DND-41 (cell line): ENCODE measurements at regions not wholly inside any gene's neighbourhood (a gene's known extent, or its start where the extent isn't known, plus 50 kb on each side); places are given as distances from the start of the nearest gene placed in this dataset.

ENCODE experiments used
- CTCF ChIP-seq: IDR thresholded peaks from 2 replicates; pipeline ENCODE4 v1.5.1; 2012; ENCODE audit warnings: borderline replicate concordance, low read length, moderate library complexity, mild to moderate bottlenecking; ENCODE audit not compliant: poor library complexity, severe bottlenecking; ENCODE audit errors: extremely low read depth
- EZH2 ChIP-seq: IDR thresholded peaks from 3 replicates; pipeline ENCODE4 v1.6.1; 2012; ENCODE audit warnings: borderline replicate concordance, low read depth, mild to moderate bottlenecking, moderate library complexity, low read length, inconsistent platforms; ENCODE audit not compliant: severe bottlenecking

DNA sequence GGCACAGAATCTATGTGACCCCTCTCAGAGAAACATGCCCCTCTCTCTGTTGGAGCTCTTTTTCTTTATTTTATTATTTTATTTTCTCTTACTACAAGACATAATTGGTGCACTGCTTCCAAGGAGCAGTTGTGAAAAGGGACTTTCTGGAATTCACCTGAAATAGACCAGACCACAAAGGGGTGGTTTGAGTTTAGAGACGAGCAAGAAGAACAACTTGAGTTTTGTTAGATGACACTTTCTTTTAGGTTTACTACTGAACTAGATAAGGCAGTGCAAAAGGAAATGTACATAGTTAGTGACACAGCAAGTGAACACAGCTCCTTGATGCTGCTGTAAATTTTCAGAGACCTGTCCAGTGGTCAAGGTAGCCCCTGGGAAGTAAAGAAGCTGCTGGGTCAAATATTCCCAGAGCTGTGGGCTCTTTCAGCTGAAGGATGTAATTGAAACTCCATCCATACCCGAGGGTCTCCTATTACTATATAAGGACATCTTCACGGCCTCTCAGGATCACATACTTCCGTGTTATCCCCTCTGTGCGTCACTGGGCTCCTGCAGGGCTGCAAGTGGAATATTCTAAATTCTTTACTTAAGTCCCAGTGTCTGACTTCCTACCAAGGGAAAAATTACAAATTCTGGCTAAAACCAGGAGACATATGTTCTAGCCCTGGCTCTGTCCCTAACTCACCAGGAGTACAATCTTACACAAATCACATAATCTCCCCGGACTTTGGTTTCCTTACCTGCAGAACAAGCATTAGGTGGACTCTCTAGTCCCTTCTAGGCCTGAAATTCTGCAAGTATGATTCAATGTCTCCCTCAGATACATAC, 69.1 kb upstream of the ADTRP start:
- no peak for TF ChIP-seq CTCF
- no peak for TF ChIP-seq EZH2
